Stimulated activated naive CD4-positive, alpha-beta T cell (primary cell): ENCODE measurements at regions not wholly inside any gene's neighbourhood (a gene's known extent, or its start where the extent isn't known, plus 50 kb on each side); places are given as distances from the start of the nearest gene placed in this dataset.
"Not testable (repeated sequence)": the region's sequence is repeated elsewhere in the genome, so short reads cannot be mapped to it uniquely, and the experiment has no call there.

Experiments
- DNase-seq, 6 experiments: peaks; one replicate each; lab custom pipeline; 2025; lab: John Stamatoyannopoulos, UW

- DNase-seq = no peak
Measured at GRCh38 chr2:7379799-7380198, 462.6 kb downstream of the RNF144A start.

GRCh38 chr2:7384773-7385349, 467.6 kb downstream of the RNF144A start:
- DNase-seq = no peak

- DNase-seq = not testable (repeated sequence)
Measured at GRCh38 chr2:7390311-7390710, 473.1 kb downstream of the RNF144A start.

GRCh38 chr2:7392076-7392787, 475.0 kb downstream of the RNF144A start:
- no peak for DNase-seq

GRCh38 chr2:7394195-7394594, 477.0 kb downstream of the RNF144A start:
- DNase-seq = no peak

GRCh38 chr2:7400628-7401027, 483.4 kb downstream of the RNF144A start:
- no peak for DNase-seq

- DNase-seq = peak in 2 of 6 experiments; percentile 15 to 27
Measured at GRCh38 chr2:7403092-7403775, 486.0 kb downstream of the RNF144A start.

GRCh38 chr2:7405861-7406715, 488.9 kb downstream of the RNF144A start:
- no peak for DNase-seq

GRCh38 chr2:7407001-7407400, 489.8 kb downstream of the RNF144A start:
- no peak for DNase-seq

- no peak for DNase-seq
Measured at GRCh38 chr2:7407906-7408680, 490.9 kb downstream of the RNF144A start.

- DNase-seq = no peak
Measured at GRCh38 chr2:7411691-7412090, 494.5 kb downstream of the RNF144A start.

- DNase-seq = no peak
Measured at GRCh38 chr2:7417845-7418742, 500.9 kb downstream of the RNF144A start.

GRCh38 chr2:7419186-7419585, 502.0 kb downstream of the RNF144A start:
- no peak for DNase-seq

GRCh38 chr2:7419814-7420311, 502.7 kb downstream of the RNF144A start:
- no peak for DNase-seq

- DNase-seq = no peak
Measured at GRCh38 chr2:7420530-7420929, 503.3 kb downstream of the RNF144A start.

GRCh38 chr2:7424481-7424880, 507.3 kb downstream of the RNF144A start:
- no peak for DNase-seq

- peak in 3 of 6 experiments; percentile 41 to 73 (median 69) for DNase-seq
Measured at GRCh38 chr2:7427293-7428060, 510.3 kb downstream of the RNF144A start.

- no peak for DNase-seq
Measured at GRCh38 chr2:7428454-7429204, 511.4 kb downstream of the RNF144A start.

GRCh38 chr2:7429733-7430132, 512.5 kb downstream of the RNF144A start:
- no peak for DNase-seq
